K562 (cell line): ENCODE measurements at regions not wholly inside any gene's neighbourhood (a gene's known extent, or its start where the extent isn't known, plus 50 kb on each side); places are given as distances from the start of the nearest gene placed in this dataset.

Experiments
- GABPB2 ChIP-seq: fragments of 250-450 bp; sonication (Bioruptor Pico); conservative IDR thresholded peaks from 2 replicates; pipeline ENCODE4 v1.5.1; 2021; ENCODE audit warnings: mild to moderate bottlenecking
- JUNB ChIP-seq: fragments of 450-650 bp; formaldehyde crosslinking; conservative IDR thresholded peaks from 2 replicates; pipeline ENCODE4 v1.4.0; 2020; ENCODE audit warnings: mild to moderate bottlenecking
- LEF1 ChIP-seq: fragments of 450-650 bp; IDR thresholded peaks from 2 replicates; pipeline ENCODE4 v1.6.1; 2016; ENCODE audit warnings: mild to moderate bottlenecking
- MYC ChIP-seq, 2 experiments: fragments of 250-450 bp in 1 of 2; sonication (Bioruptor Pico) in 1 of 2; IDR thresholded peaks; 2 replicates each; pipeline versions ENCODE4 v1.5.1 to v1.6.1; 2012 to 2021; ENCODE audit warnings: low read depth in 2 of 2, borderline replicate concordance in 1 of 2, improper control_type of control experiment in 1 of 2, low read length in 1 of 2, mild to moderate bottlenecking in 1 of 2, moderate library complexity in 1 of 2
- POLR2A ChIP-seq: fragments of 450-650 bp; conservative IDR thresholded peaks from 2 replicates; pipeline ENCODE4 v1.6.1; 2016
- SIN3B ChIP-seq: fragments of 450-650 bp; IDR thresholded peaks from 2 replicates; pipeline ENCODE4 v1.6.1; 2017; ENCODE audit warnings: low read depth, mild to moderate bottlenecking, moderate library complexity
- ZNF175 ChIP-seq: fragments of 200-800 bp; sonication (Bioruptor generic); IDR thresholded peaks from 2 replicates; pipeline ENCODE4 v1.6.1; 2016; ENCODE audit warnings: low read depth, mild to moderate bottlenecking, missing genetic modification characterization, missing compliant biosample characterization
- ZNF766 ChIP-seq: fragments of 200-800 bp; sonication (Bioruptor generic); conservative IDR thresholded peaks from 2 replicates; pipeline ENCODE4 v1.6.1; 2016; ENCODE audit warnings: missing genetic modification characterization, missing compliant biosample characterization
- ZNF830 ChIP-seq: fragments of 250-450 bp; sonication (Bioruptor Pico); IDR thresholded peaks from 2 replicates; pipeline ENCODE4 v1.5.0; 2021; ENCODE audit warnings: mild to moderate bottlenecking
- TF ChIP-seq, protein P1 (sequence below): sonication (generic); formaldehyde crosslinking; IDR thresholded peaks from 2 replicates; pipeline ENCODE4 v1.8.0; 2023; ENCODE audit warnings: missing genetic modification reagents, mild to moderate bottlenecking, borderline replicate concordance
- TF ChIP-seq, protein P2 (sequence below): sonication (generic); formaldehyde crosslinking; IDR thresholded peaks from 2 replicates; pipeline ENCODE4 v1.8.0; 2023; ENCODE audit warnings: mild to moderate bottlenecking, missing genetic modification reagents
- TF ChIP-seq, protein P3 (sequence below): fragments of 250-450 bp; sonication (Bioruptor Pico); IDR thresholded peaks from 2 replicates; pipeline ENCODE4 v1.5.1; 2021; ENCODE audit warnings: mild to moderate bottlenecking
- TF ChIP-seq, protein P4 (sequence below), 2 experiments: IDR thresholded peaks; 2 replicates each; pipeline ENCODE4 v1.6.1; 2012; ENCODE audit warnings: improper control_type of control experiment in 2 of 2, low read depth in 2 of 2, low read length in 2 of 2, borderline replicate concordance in 1 of 2

GRCh38 chr14:73771848-73772638, 57.9 kb upstream of the PNMA1 start (continued):
- TF ChIP-seq, protein P1, sequence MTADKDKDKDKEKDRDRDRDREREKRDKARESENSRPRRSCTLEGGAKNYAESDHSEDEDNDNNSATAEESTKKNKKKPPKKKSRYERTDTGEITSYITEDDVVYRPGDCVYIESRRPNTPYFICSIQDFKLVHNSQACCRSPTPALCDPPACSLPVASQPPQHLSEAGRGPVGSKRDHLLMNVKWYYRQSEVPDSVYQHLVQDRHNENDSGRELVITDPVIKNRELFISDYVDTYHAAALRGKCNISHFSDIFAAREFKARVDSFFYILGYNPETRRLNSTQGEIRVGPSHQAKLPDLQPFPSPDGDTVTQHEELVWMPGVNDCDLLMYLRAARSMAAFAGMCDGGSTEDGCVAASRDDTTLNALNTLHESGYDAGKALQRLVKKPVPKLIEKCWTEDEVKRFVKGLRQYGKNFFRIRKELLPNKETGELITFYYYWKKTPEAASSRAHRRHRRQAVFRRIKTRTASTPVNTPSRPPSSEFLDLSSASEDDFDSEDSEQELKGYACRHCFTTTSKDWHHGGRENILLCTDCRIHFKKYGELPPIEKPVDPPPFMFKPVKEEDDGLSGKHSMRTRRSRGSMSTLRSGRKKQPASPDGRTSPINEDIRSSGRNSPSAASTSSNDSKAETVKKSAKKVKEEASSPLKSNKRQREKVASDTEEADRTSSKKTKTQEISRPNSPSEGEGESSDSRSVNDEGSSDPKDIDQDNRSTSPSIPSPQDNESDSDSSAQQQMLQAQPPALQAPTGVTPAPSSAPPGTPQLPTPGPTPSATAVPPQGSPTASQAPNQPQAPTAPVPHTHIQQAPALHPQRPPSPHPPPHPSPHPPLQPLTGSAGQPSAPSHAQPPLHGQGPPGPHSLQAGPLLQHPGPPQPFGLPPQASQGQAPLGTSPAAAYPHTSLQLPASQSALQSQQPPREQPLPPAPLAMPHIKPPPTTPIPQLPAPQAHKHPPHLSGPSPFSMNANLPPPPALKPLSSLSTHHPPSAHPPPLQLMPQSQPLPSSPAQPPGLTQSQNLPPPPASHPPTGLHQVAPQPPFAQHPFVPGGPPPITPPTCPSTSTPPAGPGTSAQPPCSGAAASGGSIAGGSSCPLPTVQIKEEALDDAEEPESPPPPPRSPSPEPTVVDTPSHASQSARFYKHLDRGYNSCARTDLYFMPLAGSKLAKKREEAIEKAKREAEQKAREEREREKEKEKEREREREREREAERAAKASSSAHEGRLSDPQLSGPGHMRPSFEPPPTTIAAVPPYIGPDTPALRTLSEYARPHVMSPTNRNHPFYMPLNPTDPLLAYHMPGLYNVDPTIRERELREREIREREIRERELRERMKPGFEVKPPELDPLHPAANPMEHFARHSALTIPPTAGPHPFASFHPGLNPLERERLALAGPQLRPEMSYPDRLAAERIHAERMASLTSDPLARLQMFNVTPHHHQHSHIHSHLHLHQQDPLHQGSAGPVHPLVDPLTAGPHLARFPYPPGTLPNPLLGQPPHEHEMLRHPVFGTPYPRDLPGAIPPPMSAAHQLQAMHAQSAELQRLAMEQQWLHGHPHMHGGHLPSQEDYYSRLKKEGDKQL (CRISPR knock-in tag) = no peak
- TF ChIP-seq SIN3B (no peak), LEF1 (peak; percentile 80), POLR2A (no peak), MYC (IDR thresholded peaks at IDR 0.05; ENCODE audit: low read depth, low read length) (peak; percentile 48; the same call in 1 of the 2 replicates), MYC (CRISPR knock-in tag; IDR thresholded peaks at IDR 0.05; ENCODE audit: borderline replicate concordance, low read depth) (no peak), ZNF830 (CRISPR knock-in tag) (no peak), GABPB2 (no peak), ZNF175 (CRISPR knock-in tag) (0 out of 2 replicates have a peak, but pooled peaks have one; percentile 24), JUNB (no peak), ZNF766 (CRISPR knock-in tag) (no peak)
- TF ChIP-seq, protein P2, sequence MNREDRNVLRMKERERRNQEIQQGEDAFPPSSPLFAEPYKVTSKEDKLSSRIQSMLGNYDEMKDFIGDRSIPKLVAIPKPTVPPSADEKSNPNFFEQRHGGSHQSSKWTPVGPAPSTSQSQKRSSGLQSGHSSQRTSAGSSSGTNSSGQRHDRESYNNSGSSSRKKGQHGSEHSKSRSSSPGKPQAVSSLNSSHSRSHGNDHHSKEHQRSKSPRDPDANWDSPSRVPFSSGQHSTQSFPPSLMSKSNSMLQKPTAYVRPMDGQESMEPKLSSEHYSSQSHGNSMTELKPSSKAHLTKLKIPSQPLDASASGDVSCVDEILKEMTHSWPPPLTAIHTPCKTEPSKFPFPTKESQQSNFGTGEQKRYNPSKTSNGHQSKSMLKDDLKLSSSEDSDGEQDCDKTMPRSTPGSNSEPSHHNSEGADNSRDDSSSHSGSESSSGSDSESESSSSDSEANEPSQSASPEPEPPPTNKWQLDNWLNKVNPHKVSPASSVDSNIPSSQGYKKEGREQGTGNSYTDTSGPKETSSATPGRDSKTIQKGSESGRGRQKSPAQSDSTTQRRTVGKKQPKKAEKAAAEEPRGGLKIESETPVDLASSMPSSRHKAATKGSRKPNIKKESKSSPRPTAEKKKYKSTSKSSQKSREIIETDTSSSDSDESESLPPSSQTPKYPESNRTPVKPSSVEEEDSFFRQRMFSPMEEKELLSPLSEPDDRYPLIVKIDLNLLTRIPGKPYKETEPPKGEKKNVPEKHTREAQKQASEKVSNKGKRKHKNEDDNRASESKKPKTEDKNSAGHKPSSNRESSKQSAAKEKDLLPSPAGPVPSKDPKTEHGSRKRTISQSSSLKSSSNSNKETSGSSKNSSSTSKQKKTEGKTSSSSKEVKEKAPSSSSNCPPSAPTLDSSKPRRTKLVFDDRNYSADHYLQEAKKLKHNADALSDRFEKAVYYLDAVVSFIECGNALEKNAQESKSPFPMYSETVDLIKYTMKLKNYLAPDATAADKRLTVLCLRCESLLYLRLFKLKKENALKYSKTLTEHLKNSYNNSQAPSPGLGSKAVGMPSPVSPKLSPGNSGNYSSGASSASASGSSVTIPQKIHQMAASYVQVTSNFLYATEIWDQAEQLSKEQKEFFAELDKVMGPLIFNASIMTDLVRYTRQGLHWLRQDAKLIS (CRISPR knock-in tag) = no peak
- TF ChIP-seq, protein P3, sequence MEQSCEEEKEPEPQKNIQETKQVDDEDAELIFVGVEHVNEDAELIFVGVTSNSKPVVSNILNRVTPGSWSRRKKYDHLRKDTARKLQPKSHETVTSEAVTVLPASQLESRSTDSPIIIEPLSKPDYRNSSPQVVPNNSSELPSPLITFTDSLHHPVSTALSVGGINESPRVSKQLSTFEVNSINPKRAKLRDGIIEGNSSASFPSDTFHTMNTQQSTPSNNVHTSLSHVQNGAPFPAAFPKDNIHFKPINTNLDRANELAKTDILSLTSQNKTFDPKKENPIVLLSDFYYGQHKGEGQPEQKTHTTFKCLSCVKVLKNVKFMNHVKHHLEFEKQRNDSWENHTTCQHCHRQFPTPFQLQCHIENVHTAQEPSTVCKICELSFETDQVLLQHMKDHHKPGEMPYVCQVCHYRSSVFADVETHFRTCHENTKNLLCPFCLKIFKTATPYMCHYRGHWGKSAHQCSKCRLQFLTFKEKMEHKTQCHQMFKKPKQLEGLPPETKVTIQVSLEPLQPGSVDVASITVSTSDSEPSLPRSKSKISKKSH (CRISPR knock-in tag) = no peak
- TF ChIP-seq, protein P4, sequence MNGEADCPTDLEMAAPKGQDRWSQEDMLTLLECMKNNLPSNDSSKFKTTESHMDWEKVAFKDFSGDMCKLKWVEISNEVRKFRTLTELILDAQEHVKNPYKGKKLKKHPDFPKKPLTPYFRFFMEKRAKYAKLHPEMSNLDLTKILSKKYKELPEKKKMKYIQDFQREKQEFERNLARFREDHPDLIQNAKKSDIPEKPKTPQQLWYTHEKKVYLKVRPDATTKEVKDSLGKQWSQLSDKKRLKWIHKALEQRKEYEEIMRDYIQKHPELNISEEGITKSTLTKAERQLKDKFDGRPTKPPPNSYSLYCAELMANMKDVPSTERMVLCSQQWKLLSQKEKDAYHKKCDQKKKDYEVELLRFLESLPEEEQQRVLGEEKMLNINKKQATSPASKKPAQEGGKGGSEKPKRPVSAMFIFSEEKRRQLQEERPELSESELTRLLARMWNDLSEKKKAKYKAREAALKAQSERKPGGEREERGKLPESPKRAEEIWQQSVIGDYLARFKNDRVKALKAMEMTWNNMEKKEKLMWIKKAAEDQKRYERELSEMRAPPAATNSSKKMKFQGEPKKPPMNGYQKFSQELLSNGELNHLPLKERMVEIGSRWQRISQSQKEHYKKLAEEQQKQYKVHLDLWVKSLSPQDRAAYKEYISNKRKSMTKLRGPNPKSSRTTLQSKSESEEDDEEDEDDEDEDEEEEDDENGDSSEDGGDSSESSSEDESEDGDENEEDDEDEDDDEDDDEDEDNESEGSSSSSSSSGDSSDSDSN (IDR thresholded peaks at IDR 0.05; ENCODE audit: borderline replicate concordance in 1 of 2, low read depth in 2 of 2, low read length in 2 of 2) = peak; percentile 49 to 72; a peak in 2 of 4 replicates
